Neural progenitor cell (in vitro differentiated cells): ENCODE measurements at regions not wholly inside any gene's neighbourhood (a gene's known extent, or its start where the extent isn't known, plus 50 kb on each side); places are given as distances from the start of the nearest gene placed in this dataset.

Experiments
- CTCF ChIP-seq: fragments of 200-600 bp; sonication (generic); IDR thresholded peaks from 2 replicates; pipeline ENCODE4 v1.5.1; 2017; ENCODE audit warnings: antibody characterized with exemption, mild to moderate bottlenecking
- EZH2 ChIP-seq: fragments of 200-600 bp; sonication (generic); IDR thresholded peaks from 2 replicates; pipeline ENCODE4 v1.6.1; 2017; ENCODE audit warnings: antibody characterized with exemption, mild to moderate bottlenecking, moderate library complexity

GRCh38 chr2:236826606-236827156 lies 257.1 kb downstream of the ACKR3 start:
- no peak for TF ChIP-seq CTCF
- TF ChIP-seq EZH2, result no peak
